ENCODE measurements at regions not wholly inside any gene's neighbourhood (a gene's known extent, or its start where the extent isn't known, plus 50 kb on each side); places are given as distances from the start of the nearest gene placed in this dataset.

DNA sequence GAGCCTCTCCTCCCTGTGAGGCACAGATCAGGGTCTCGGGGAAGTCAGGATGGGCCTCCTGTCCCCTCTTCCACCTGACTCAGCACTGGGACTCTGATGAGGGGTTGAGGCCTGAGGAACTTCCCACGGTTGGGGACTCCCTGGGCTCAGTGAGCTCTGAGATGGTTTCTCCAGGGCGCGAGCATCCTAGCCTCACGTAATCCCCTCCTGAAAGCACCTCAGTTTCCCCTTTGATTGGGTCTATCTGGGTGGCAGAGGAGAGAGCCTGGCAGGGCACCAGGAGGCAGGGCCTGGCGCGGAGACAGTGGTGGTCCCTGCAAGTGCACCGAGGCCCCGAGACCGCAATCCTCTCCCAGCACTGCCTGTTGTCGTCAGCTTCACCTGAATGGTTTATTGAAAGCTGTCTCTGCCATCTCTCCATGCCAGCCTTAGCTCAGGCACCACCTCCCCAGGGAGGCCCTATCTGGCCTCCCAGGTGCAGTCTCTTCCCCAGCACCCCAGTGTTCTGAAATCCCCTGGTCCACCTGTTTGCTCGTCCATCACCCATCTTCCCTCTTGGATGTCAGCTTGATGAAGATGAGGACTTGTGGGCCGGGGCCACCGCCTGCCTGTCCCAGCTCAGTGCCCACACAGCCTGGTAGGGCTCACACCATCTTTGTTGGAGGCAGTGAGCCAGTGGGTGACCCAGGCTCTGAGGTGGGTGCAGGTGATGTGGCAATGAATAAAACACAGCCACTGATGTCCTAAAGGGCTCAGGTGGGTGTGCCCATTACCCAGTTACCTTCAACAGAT, 52.2 kb upstream of the PCSK6 start:
- TF ChIP-seq SP1 (IDR thresholded peaks at IDR 0.05): no peak
- TF ChIP-seq SUZ12 (IDR thresholded peaks at IDR 0.05): no peak
- TF ChIP-seq FOXM1 (IDR thresholded peaks at IDR 0.05; ENCODE audit: borderline replicate concordance): no peak
